Thyroid gland (tissue), 4 donors: ENCODE measurements at regions not wholly inside any gene's neighbourhood (a gene's known extent, or its start where the extent isn't known, plus 50 kb on each side); places are given as distances from the start of the nearest gene placed in this dataset.

Source experiments
- CTCF ChIP-seq, 6 experiments: fragments of 200-600 bp in 3 of 6; fragments of 450-650 bp in 3 of 6; sonication (generic) in 3 of 6; IDR thresholded peaks; one replicate each; pipeline ENCODE4 v1.5.1; 2016 to 2019; ENCODE audit warnings: antibody characterized with exemption in 6 of 6, mild to moderate bottlenecking in 2 of 6, inconsistent platforms in 1 of 6, moderate library complexity in 1 of 6
- POLR2A ChIP-seq, 2 donors: fragments of 450-650 bp; IDR thresholded peaks; one replicate each; pipeline ENCODE4 v1.6.1; 2017; ENCODE audit warnings: antibody characterized with exemption in 2 of 2, mild to moderate bottlenecking in 2 of 2, moderate library complexity in 1 of 2

DNA sequence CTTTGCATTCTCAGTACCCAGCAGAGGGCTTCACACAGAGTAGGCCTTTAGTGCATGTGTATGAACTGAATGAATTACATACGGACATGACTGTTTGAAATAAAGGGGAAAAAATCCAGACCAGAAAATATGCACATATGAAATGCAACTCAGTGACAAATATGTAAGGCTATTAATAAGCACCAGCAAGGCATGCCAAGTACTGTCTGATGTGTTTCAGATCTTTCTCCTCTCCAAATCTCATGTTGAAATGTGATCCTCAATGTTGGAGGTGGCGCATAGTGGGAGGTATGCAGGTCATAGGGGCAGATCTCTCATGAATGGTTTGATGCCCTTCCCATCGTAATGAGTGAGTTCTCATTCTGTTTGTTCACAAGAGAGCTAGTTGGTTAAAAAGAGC is 87.3 kb upstream of the TOMM7 start:
- TF ChIP-seq CTCF (IDR thresholded peaks at IDR 0.05) (no peak), POLR2A (IDR thresholded peaks at IDR 0.05) (no peak)
